ENCODE measurements at regions not wholly inside any gene's neighbourhood (a gene's known extent, or its start where the extent isn't known, plus 50 kb on each side); places are given as distances from the start of the nearest gene placed in this dataset.

DNA sequence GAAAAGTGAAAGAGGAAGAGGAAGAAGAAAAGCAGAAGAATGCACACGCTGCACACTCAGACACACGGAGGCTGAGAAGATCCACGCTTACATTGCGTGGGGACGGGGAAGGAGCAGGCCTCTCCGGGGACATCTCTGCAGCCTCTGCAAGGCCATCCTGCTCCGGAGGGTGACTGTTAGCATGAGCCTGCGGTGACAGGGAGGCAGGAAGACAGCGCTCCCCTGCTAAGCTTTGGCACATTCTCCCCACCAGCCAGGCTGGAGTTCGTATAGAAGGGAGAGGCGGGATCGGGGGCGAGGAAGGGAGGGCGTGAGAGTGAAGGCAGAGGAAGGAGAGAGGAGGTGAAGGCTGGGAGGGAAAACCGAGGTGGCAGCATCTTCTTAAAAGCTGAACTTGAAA lies 366.0 kb upstream of the SHH start:
- no peak for DNase-seq (ENCODE audit: low read depth)
- TF ChIP-seq, protein P1, sequence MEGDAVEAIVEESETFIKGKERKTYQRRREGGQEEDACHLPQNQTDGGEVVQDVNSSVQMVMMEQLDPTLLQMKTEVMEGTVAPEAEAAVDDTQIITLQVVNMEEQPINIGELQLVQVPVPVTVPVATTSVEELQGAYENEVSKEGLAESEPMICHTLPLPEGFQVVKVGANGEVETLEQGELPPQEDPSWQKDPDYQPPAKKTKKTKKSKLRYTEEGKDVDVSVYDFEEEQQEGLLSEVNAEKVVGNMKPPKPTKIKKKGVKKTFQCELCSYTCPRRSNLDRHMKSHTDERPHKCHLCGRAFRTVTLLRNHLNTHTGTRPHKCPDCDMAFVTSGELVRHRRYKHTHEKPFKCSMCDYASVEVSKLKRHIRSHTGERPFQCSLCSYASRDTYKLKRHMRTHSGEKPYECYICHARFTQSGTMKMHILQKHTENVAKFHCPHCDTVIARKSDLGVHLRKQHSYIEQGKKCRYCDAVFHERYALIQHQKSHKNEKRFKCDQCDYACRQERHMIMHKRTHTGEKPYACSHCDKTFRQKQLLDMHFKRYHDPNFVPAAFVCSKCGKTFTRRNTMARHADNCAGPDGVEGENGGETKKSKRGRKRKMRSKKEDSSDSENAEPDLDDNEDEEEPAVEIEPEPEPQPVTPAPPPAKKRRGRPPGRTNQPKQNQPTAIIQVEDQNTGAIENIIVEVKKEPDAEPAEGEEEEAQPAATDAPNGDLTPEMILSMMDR (conservative IDR thresholded peaks at IDR 0.05; ENCODE audit: control insufficient read depth, insufficient read depth, low read depth, low read length), result no peak
- H3K4me3 ChIP-seq (ENCODE audit: control insufficient read depth, low read depth, low read length), result no peak overlapping the region

DNA sequence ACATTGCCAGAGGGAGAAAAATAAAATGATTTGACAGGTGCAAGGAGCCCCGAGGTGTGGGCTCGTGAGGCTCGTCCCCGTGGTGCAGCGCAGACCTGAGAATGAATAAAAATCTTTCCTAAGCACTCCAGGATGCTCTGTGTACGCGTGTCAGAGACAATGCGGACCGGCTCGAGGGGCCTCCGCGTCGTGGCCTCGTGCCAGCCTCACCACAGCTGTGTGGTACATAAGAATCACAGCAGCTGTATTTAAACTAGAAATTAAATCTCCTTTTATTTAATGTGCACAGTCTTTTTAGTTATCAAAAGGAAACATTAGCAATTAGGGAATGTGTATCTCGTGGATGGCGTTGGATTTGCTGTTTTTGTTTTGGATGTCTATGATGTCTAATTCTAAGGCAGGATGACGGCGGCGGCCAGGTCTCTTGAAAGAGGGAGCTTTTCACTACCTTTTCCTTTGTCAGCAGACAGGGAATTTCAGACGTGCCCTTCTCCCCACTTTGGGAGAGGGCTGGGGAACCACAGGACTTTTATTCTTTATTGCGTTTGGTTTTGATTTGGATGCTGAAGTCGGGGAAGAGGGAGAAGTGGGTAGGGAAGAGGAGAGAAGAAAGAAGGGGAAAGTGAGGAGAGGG lies 365.3 kb upstream of the SHH start:
- DNase-seq (ENCODE audit: low read depth), result no peak
- H3K4me3 ChIP-seq (ENCODE audit: control insufficient read depth, low read depth, low read length), result no peak overlapping the region
- TF ChIP-seq, protein P1 (conservative IDR thresholded peaks at IDR 0.05; ENCODE audit: control insufficient read depth, insufficient read depth, low read depth, low read length), result no peak

DNA sequence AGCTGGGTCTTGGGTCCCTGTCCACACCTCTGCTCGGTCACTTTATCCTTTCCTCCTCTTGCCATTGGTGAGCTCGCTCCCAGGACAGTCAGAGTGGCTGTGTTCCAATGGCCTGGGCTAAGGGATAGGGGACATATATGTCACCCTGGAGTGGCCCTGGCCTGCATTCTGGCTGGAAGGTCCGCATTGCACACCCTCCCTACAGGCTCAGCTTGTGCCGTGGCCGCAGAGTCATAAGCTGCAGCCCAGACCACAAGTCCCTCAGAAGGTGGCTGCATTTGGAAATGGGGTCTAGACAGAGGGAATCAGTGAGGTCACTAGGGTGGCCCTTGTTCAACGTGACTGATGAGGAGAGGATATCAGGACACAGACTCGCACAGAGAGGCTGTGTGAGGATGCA lies 363.8 kb upstream of the SHH start:
- DNase-seq (ENCODE audit: low read depth), result no peak
- TF ChIP-seq, protein P1 (conservative IDR thresholded peaks at IDR 0.05; ENCODE audit: control insufficient read depth, insufficient read depth, low read depth, low read length), result no peak
- H3K4me3 ChIP-seq (ENCODE audit: control insufficient read depth, low read depth, low read length), result no peak overlapping the region

DNA sequence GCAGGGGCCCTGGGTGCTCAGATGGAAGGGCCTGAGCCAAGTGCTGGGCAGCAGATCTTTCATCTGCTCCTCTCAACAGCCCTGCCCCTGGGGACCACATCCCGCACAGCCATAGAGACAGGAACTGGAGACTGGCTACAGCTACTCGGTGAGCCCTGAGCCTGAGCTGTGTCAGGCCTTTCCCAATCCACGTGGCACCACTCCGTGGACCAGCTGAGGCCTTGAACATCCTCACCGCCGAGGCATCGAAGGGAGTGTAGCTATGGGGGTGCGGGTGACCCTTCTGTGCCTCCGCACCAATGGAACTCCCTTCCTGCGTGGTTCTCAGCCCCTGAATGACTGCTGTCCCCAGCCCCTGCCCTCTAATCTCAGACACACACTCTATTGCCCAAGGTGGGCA lies 362.7 kb upstream of the SHH start:
- TF ChIP-seq, protein P1 (conservative IDR thresholded peaks at IDR 0.05; ENCODE audit: control insufficient read depth, insufficient read depth, low read depth, low read length), result no peak
- DNase-seq (ENCODE audit: low read depth), result no peak
- H3K4me3 ChIP-seq (ENCODE audit: control insufficient read depth, low read depth, low read length), result no peak overlapping the region

DNA sequence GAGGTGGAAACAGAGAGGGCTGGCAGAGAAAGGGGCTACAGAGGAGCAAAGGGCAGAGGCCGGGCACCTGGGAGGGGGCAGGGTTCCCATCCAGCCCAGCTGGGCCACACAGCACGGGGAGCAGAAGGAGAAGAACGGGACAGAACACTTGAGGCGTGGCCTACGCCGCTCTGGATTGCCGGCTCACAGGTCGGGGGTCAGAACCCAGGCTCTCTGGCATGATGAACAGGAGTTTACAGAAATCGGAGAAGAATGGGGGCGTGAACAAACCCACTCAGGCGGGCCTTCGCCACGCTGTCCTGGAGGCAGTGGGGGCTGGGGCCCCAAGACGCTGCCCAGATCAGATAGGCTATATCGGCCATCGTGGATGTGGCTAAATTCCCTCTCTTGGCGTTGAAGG lies 362.2 kb upstream of the SHH start:
- H3K4me3 ChIP-seq (ENCODE audit: control insufficient read depth, low read depth, low read length), result no peak overlapping the region
- TF ChIP-seq, protein P1 (conservative IDR thresholded peaks at IDR 0.05; ENCODE audit: control insufficient read depth, insufficient read depth, low read depth, low read length), result no peak
- DNase-seq (ENCODE audit: low read depth), result no peak

DNA sequence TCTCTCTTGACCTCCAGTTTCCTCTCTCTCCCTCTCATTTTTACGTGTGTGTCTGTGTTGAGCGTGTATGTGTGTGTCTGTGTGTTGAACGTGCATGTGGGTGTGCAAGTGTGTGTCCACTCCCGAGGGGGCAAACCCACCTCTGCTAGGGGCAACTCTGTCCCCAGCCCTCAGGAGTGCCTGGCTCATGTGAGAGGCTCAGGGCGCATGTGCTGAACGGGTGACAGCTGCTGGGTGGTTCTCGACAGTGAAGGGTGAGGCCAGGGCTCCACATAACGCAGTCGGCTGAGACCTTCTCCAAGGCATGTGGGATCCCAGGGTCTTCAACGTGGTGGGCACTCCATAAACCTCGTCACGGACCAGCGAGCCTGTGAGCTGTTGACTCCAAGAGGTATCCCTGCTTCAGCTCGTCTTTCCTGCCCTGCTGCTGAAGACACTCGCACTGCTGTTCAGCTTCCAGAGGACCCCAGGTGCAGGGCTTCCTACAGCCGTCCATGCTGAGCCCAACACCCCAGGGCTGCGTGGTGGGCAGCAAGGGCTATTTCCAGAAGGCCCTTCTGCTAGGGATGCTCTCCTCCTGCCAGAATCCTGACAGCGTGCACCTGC lies 361.6 kb upstream of the SHH start:
- TF ChIP-seq, protein P1 (conservative IDR thresholded peaks at IDR 0.05; ENCODE audit: control insufficient read depth, insufficient read depth, low read depth, low read length), result no peak
- H3K4me3 ChIP-seq (ENCODE audit: control insufficient read depth, low read depth, low read length), result no peak overlapping the region
- no peak for DNase-seq (ENCODE audit: low read depth)
